ENCODE measurements at regions not wholly inside any gene's neighbourhood (a gene's known extent, or its start where the extent isn't known, plus 50 kb on each side); places are given as distances from the start of the nearest gene placed in this dataset.
"Not testable (repeated sequence)": the region's sequence is repeated elsewhere in the genome, so short reads cannot be mapped to it uniquely, and the experiment has no call there.

DNA sequence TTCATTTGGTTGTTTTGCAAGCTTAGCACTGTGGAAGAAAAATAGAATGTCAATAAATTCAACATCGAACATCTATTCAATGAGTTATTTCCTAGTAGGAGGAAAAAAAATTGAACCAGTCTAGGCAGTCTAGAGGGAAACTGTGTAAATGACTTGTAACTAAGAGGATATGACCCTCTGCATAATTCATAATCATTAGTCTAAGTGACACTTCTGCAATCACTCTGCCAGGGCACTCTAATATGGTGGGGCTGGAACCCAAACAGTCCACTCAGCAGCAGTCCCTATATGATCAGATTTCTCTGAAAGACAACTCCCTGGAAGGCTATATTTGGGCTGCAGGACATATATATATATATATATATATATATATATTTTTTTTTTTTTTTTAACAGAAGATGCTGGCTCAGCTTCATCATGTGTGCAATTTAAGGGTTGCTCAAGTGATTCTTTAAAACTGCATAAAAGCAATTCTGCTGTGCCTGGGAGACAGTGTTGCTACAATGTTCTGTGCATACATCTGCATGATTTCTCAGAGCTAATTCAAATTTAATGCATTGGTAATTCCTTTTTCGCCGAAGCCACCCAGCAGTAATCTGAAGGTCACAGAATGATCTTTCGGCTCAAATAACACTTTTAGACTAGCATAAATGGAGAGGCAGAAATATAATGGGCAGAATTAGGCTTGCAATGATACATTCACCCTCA is 482.1 kb upstream of the ZNF608 start:
- no peak overlapping the region for H3K27ac Mint-ChIP-seq
- H3K36me3 Mint-ChIP-seq = no peaks in the 10 kb centered on the region
- no peaks in the 10 kb centered on the region for H3K4me1 Mint-ChIP-seq
- CTCF ChIA-PET = no interaction called here
- ATAC-seq = no peak
- DNase-seq = no peak
- H3K4me3 Mint-ChIP-seq = no peak overlapping the region
- no peaks in the 10 kb centered on the region for H3K9me3 Mint-ChIP-seq (ENCODE audit: low read depth)
- H3K27me3 Mint-ChIP-seq = no peaks in the 10 kb centered on the region

- H3K4me1 Mint-ChIP-seq = no peaks in the 10 kb centered on the region
- no peak overlapping the region for H3K27ac Mint-ChIP-seq
- CTCF ChIA-PET = no interaction called here
- no peaks in the 10 kb centered on the region for H3K27me3 Mint-ChIP-seq
- no peak for DNase-seq
- no peaks in the 10 kb centered on the region for H3K9me3 Mint-ChIP-seq (ENCODE audit: low read depth)
- no peak overlapping the region for H3K4me3 Mint-ChIP-seq
- no peaks in the 10 kb centered on the region for H3K36me3 Mint-ChIP-seq
- no peak for ATAC-seq
Measured at GRCh38 chr5:125229556-125229955, 483.1 kb upstream of the ZNF608 start.

GRCh38 chr5:125232779-125233230 is 486.4 kb upstream of the ZNF608 start:
- DNase-seq = no peak
- H3K4me3 Mint-ChIP-seq = no peak overlapping the region
- H3K4me1 Mint-ChIP-seq = no peaks in the 10 kb centered on the region
- H3K9me3 Mint-ChIP-seq (ENCODE audit: low read depth) = no peaks in the 10 kb centered on the region
- CTCF ChIA-PET = no interaction called here
- ATAC-seq = no peak
- no peak overlapping the region for H3K27ac Mint-ChIP-seq
- H3K27me3 Mint-ChIP-seq = no peaks in the 10 kb centered on the region
- no peaks in the 10 kb centered on the region for H3K36me3 Mint-ChIP-seq

GRCh38 chr5:125233944-125234343 is 487.5 kb upstream of the ZNF608 start:
- DNase-seq (no peak), ATAC-seq (no peak)
- Mint-ChIP-seq H3K4me3 (no peak overlapping the region), H3K36me3 (no peaks in the 10 kb centered on the region), H3K27ac (no peak overlapping the region), H3K4me1 (no peaks in the 10 kb centered on the region), H3K27me3 (no peaks in the 10 kb centered on the region), H3K9me3 (ENCODE audit: low read depth) (no peaks in the 10 kb centered on the region)
- CTCF ChIA-PET = no interaction called here

GRCh38 chr5:125236007-125236406 is 489.6 kb upstream of the ZNF608 start:
- Mint-ChIP-seq H3K36me3 (no peaks in the 10 kb centered on the region), H3K4me3 (no peak overlapping the region), H3K4me1 (no peaks in the 10 kb centered on the region), H3K27me3 (no peaks in the 10 kb centered on the region), H3K27ac (no peak overlapping the region), H3K9me3 (ENCODE audit: low read depth) (no peaks in the 10 kb centered on the region)
- CTCF ChIA-PET = no interaction called here
- DNase-seq (no peak), ATAC-seq (no peak)

GRCh38 chr5:125236981-125237380 is 490.5 kb upstream of the ZNF608 start:
- CTCF ChIA-PET = no interaction called here
- Mint-ChIP-seq H3K4me3 (no peak overlapping the region), H3K27ac (no peak overlapping the region), H3K36me3 (no peaks in the 10 kb centered on the region), H3K27me3 (no peaks in the 10 kb centered on the region), H3K9me3 (ENCODE audit: low read depth) (no peaks in the 10 kb centered on the region), H3K4me1 (no peaks in the 10 kb centered on the region)
- DNase-seq = no peak
- ATAC-seq = no peak

DNA sequence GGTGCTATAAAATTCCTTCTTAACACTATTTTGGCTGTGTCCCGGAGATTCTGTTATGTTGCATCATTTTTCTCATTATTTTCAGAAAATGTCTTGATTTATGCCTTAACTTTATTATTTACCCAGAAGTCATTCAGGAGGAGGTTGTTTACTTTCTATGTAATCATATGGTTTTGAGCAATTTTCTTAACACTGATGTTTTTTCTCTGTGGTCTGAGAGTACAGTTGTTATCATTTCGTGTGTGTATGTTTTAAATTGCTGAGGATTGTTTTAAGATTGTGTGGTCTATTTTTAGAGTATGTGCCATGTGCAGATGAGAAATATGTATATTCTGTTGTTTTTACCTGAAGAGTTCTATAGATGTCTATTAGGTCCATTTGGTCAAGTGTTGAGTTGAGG is 498.1 kb upstream of the ZNF608 start:
- peaks cover 8% of the 10 kb centered on the region for H3K9me3 Mint-ChIP-seq (ENCODE audit: low read depth)
- no peak overlapping the region for H3K27ac Mint-ChIP-seq
- no peaks in the 10 kb centered on the region for H3K36me3 Mint-ChIP-seq
- ATAC-seq = no peak
- CTCF ChIA-PET = no interaction called here
- H3K4me1 Mint-ChIP-seq = no peaks in the 10 kb centered on the region
- no peaks in the 10 kb centered on the region for H3K27me3 Mint-ChIP-seq
- DNase-seq = no peak
- no peak overlapping the region for H3K4me3 Mint-ChIP-seq

DNA sequence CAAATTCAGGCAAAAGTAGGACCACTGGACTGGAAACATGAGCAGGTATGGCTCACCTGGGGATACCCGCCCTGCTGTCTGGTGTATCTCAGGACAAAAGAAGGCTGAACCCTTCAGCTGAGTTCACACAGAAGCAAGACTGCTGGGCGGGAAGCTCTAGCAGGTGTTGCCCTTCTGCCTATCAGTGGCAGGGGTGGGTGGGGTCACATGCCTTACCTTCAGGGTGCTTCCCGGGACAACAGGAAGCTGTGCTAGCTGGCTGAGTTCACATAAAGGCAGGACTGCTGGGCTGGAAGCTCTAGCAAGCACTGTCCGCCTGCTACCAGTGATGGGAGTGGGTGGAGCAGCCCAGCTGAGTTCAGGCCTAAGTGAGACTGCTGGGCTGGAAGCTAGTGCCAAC is 498.8 kb upstream of the ZNF608 start:
- H3K27me3 Mint-ChIP-seq = no peaks in the 10 kb centered on the region
- CTCF ChIA-PET = no interaction called here
- no peak for ATAC-seq
- H3K36me3 Mint-ChIP-seq = no peaks in the 10 kb centered on the region
- peaks cover 8% of the 10 kb centered on the region for H3K9me3 Mint-ChIP-seq (ENCODE audit: low read depth)
- no peak overlapping the region for H3K27ac Mint-ChIP-seq
- no peak for DNase-seq
- H3K4me3 Mint-ChIP-seq = no peak overlapping the region
- no peaks in the 10 kb centered on the region for H3K4me1 Mint-ChIP-seq

- CTCF ChIA-PET = no interaction called here
- Mint-ChIP-seq H3K4me1 (no peaks in the 10 kb centered on the region), H3K27me3 (no peaks in the 10 kb centered on the region), H3K4me3 (no peak overlapping the region), H3K36me3 (no peaks in the 10 kb centered on the region), H3K9me3 (ENCODE audit: low read depth) (peaks cover 6% of the 10 kb centered on the region), H3K27ac (no peak overlapping the region)
- DNase-seq = no peak
- no peak for ATAC-seq
Measured at GRCh38 chr5:125249400-125249799, 503.0 kb upstream of the ZNF608 start.

- Mint-ChIP-seq H3K27ac (no peak overlapping the region), H3K9me3 (ENCODE audit: low read depth) (peaks cover 8% of the 10 kb centered on the region)
Measured at GRCh38 chr5:125251703-125252102, 505.3 kb upstream of the ZNF608 start.

DNA sequence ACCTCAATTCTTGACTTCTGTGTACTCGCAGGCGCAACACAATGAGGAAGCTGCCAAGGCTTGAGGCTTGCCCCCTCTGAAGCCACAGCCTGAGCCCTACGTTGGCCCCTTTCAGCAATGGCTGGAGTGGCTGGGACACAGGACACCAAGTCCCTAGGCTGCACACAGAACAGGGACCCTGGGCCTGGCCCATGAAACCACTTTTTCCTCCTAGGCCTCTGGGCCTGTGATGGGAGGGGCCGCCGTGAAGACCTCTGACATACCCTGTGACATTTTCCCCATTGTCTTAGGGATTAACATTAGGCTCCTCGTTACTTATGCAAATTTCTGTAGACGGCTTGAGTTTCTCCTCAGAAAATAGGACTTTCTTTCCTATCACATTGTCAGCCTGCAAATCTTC is 507.2 kb upstream of the ZNF608 start:
- DNase-seq, H3K4me3 Mint-ChIP-seq, H3K27me3 Mint-ChIP-seq, ATAC-seq, H3K36me3 Mint-ChIP-seq, H3K27ac Mint-ChIP-seq, H3K4me1 Mint-ChIP-seq, CTCF ChIA-PET: not testable (repeated sequence)
- H3K9me3 Mint-ChIP-seq (ENCODE audit: low read depth) = peaks cover 10% of the 10 kb centered on the region

More at GRCh38 chr5:125251703-125252102, 505.3 kb upstream of the ZNF608 start:
- ATAC-seq = no peak
- H3K4me3 Mint-ChIP-seq = no peak overlapping the region
- no peak for DNase-seq
- no peaks in the 10 kb centered on the region for H3K27me3 Mint-ChIP-seq
- no peaks in the 10 kb centered on the region for H3K36me3 Mint-ChIP-seq
- CTCF ChIA-PET = no interaction called here
- H3K4me1 Mint-ChIP-seq = no peaks in the 10 kb centered on the region

DNA sequence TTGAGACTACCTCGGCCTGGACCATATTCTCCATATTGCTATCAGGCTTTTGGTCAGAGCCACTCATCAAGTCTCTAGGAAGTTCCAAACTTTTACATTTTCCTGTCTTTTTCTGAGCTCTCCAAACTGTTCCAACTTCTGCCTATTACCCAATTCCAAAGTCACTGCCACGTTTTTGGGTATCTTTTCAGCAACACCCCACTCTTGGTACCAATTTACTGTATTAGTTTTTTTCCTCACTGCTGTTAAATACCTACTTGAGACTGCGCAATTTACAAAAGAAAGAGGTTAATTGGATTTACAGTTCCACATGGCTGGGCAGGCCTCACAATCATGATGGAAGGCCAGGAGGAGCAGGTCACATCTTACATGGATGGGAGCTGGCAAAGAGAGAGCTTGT is 507.8 kb upstream of the ZNF608 start:
- DNase-seq = no peak
- Mint-ChIP-seq H3K4me1 (no peaks in the 10 kb centered on the region), H3K9me3 (ENCODE audit: low read depth) (peaks cover 10% of the 10 kb centered on the region), H3K27me3 (no peaks in the 10 kb centered on the region), H3K4me3 (no peak overlapping the region), H3K36me3 (no peaks in the 10 kb centered on the region), H3K27ac (no peak overlapping the region)
- no peak for ATAC-seq
- CTCF ChIA-PET = no interaction called here

DNA sequence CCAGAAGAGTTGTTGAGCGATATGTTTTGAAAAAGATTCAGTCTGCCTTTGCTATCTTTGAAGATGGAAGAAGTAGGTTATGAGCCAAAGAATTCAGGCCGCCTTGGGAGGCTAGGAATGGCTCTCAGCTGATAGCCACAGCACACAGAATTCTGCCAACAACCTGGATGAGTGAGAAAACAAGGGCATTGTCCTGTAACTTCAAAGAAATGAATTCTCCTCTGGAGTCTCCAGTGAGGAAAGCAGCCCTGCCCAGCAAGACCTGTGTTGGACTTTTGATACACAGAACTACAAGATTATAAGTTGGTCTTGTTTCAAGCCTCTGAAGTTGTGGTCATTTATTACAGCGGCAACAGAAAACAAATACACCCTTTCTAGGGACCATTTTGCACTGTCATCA is 509.9 kb upstream of the ZNF608 start:
- Mint-ChIP-seq H3K4me3 (no peak overlapping the region), H3K27ac (no peak overlapping the region), H3K4me1 (no peaks in the 10 kb centered on the region), H3K27me3 (no peaks in the 10 kb centered on the region), H3K9me3 (ENCODE audit: low read depth) (peaks cover 15% of the 10 kb centered on the region), H3K36me3 (no peaks in the 10 kb centered on the region)
- DNase-seq (no peak), ATAC-seq (no peak)
- CTCF ChIA-PET = no interaction called here

GRCh38 chr5:125257057-125257972 is 510.9 kb upstream of the ZNF608 start:
- H3K9me3 Mint-ChIP-seq (ENCODE audit: low read depth) = peaks cover 15% of the 10 kb centered on the region
- no peaks in the 10 kb centered on the region for H3K36me3 Mint-ChIP-seq
- DNase-seq (no peak), ATAC-seq (no peak)
- H3K4me3 Mint-ChIP-seq = no peak overlapping the region
- no peak overlapping the region for H3K27ac Mint-ChIP-seq
- CTCF ChIA-PET = no interaction called here
- H3K27me3 Mint-ChIP-seq = no peaks in the 10 kb centered on the region
- H3K4me1 Mint-ChIP-seq = no peaks in the 10 kb centered on the region

Data from activated CD8-positive, alpha-beta memory T cell treated with anti-CD3 and anti-CD28 coated beads, Interleukin-2, amount 10 ng/mL, durations not matched to agents 7 days and 5 days (primary cell).